Brain microvascular endothelial cell (primary cell): ENCODE measurements at regions not wholly inside any gene's neighbourhood (a gene's known extent, or its start where the extent isn't known, plus 50 kb on each side); places are given as distances from the start of the nearest gene placed in this dataset.
A peak's percentile ranks its signal among the peaks of the same experiment; 100 is the strongest.

Source experiments
- DNase-seq: peaks from one replicate; pipeline ENCODE4 v3.0.0-alpha.2; 2020
- H3K27ac ChIP-seq: fragments of 250-450 bp; sonication (Bioruptor Pico); 2 replicates; pipeline ENCODE4 v1.5.1; 2020; ENCODE audit warnings: mild to moderate bottlenecking, moderate library complexity
- H3K27me3 ChIP-seq: fragments of 250-450 bp; sonication (Bioruptor Pico); replicated peaks from 2 replicates; pipeline ENCODE4 v1.5.1; 2020; ENCODE audit warnings: mild to moderate bottlenecking
- H3K36me3 ChIP-seq: fragments of 250-450 bp; sonication (Bioruptor Pico); replicated peaks from 2 replicates; pipeline ENCODE4 v1.5.1; 2020; ENCODE audit warnings: mild to moderate bottlenecking
- H3K4me3 ChIP-seq: 2 replicates; pipeline ENCODE4 v1.5.1; 2011; ENCODE audit warnings: low read depth, mild to moderate bottlenecking, control low read depth, low read length, moderate library complexity
- CTCF ChIP-seq: IDR thresholded peaks from 2 replicates; pipeline ENCODE4 v1.5.1; 2011; ENCODE audit warnings: low read depth, mild to moderate bottlenecking, moderate library complexity, low read length, control low read depth, inconsistent platforms; ENCODE audit errors: missing control alignments
- in situ Hi-C: cut with HindIII; loops from 2 replicates; pipeline ENCODE4 v1.10.0; 2017; ENCODE audit warnings: low sequenced_read_pairs, low pct_ligation_motif_present

- no peaks in the 10 kb centered on the region for H3K27me3 ChIP-seq
- peak; percentile 48 for DNase-seq
- no peak overlapping the region for H3K4me3 ChIP-seq
- no peak overlapping the region for H3K27ac ChIP-seq
- TF ChIP-seq CTCF: peak; percentile 61
- H3K36me3 ChIP-seq: no peaks in the 10 kb centered on the region
- in situ Hi-C loops: no loop called here
Measured at GRCh38 chr3:102224171-102224570, 210.6 kb upstream of the ZPLD1 start.

GRCh38 chr3:102225005-102225404 lies 209.8 kb upstream of the ZPLD1 start:
- no peak for DNase-seq
- H3K27me3 ChIP-seq: no peaks in the 10 kb centered on the region
- no peaks in the 10 kb centered on the region for H3K36me3 ChIP-seq
- TF ChIP-seq CTCF: no peak
- in situ Hi-C loops: loop anchor here (25.0 kb wide), 1 partner anchor 312 kb away; no protein-coding TSS in a partner anchor
- no peak overlapping the region for H3K4me3 ChIP-seq
- H3K27ac ChIP-seq: no peak overlapping the region

GRCh38 chr3:102225407-102226132 lies 209.2 kb upstream of the ZPLD1 start:
- Histone ChIP-seq H3K4me3 (no peak overlapping the region), H3K27ac (no peak overlapping the region)

GRCh38 chr3:102226463-102226862 lies 208.4 kb upstream of the ZPLD1 start:
- Histone ChIP-seq H3K36me3 (no peaks in the 10 kb centered on the region), H3K4me3 (no peak overlapping the region), H3K27me3 (no peaks in the 10 kb centered on the region), H3K27ac (no peak overlapping the region)
- in situ Hi-C loops: loop anchor here (25.0 kb wide), 1 partner anchor 311 kb away; no protein-coding TSS in a partner anchor
- no peak for DNase-seq
- no peak for TF ChIP-seq CTCF

More at GRCh38 chr3:102225407-102226132, 209.2 kb upstream of the ZPLD1 start:
- in situ Hi-C loops: loop anchor here (25.0 kb wide), 1 partner anchor 312 kb away; no protein-coding TSS in a partner anchor
- no peaks in the 10 kb centered on the region for H3K36me3 ChIP-seq
- no peaks in the 10 kb centered on the region for H3K27me3 ChIP-seq
- peak; percentile 51 for DNase-seq
- peak; percentile 59 for TF ChIP-seq CTCF

- DNase-seq: peak; percentile 81
- in situ Hi-C loops: loop anchor here (25.0 kb wide), 1 partner anchor 308 kb away; no protein-coding TSS in a partner anchor
Measured at GRCh38 chr3:102229062-102229655, 205.7 kb upstream of the ZPLD1 start.

More at GRCh38 chr3:102229062-102229655, 205.7 kb upstream of the ZPLD1 start:
- Histone ChIP-seq H3K4me3 (no peak overlapping the region), H3K36me3 (no peaks in the 10 kb centered on the region), H3K27me3 (no peaks in the 10 kb centered on the region), H3K27ac (no peak overlapping the region)
- TF ChIP-seq CTCF: peak; percentile 94
